ENCODE measurements at regions not wholly inside any gene's neighbourhood (a gene's known extent, or its start where the extent isn't known, plus 50 kb on each side); places are given as distances from the start of the nearest gene placed in this dataset.

- DNase-seq (ENCODE audit: low spot score): no peak
These were observed 1017.6 kb downstream of the CNTNAP5 start for GRCh38 chr2:125042727-125043126.

GRCh38 chr2:125070726-125071505 lies 1045.8 kb downstream of the CNTNAP5 start:
- DNase-seq (ENCODE audit: low spot score): no peak

DNA sequence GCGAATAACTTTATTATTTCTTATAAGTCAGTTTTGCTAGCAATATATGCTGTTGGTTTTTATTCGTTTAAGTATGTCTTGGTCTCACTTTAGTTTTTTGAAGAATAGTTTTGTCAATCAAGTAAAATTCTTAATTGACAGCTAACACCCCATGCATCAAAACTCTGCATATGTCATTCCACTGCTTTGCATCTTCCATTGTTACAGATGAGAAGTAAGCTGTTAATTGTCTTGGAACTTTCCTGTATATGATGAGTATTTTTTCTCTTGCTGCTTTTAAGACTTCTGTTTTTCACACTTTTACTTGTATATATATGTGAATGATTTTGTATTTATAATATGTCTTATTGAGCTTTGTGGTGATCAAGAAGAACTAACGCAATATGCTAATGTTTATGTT lies 1048.4 kb downstream of the CNTNAP5 start:
- DNase-seq (ENCODE audit: low spot score): no peak

- DNase-seq (ENCODE audit: low spot score): no peak
These were observed 1060.8 kb downstream of the CNTNAP5 start for GRCh38 chr2:125085904-125086303.

DNA sequence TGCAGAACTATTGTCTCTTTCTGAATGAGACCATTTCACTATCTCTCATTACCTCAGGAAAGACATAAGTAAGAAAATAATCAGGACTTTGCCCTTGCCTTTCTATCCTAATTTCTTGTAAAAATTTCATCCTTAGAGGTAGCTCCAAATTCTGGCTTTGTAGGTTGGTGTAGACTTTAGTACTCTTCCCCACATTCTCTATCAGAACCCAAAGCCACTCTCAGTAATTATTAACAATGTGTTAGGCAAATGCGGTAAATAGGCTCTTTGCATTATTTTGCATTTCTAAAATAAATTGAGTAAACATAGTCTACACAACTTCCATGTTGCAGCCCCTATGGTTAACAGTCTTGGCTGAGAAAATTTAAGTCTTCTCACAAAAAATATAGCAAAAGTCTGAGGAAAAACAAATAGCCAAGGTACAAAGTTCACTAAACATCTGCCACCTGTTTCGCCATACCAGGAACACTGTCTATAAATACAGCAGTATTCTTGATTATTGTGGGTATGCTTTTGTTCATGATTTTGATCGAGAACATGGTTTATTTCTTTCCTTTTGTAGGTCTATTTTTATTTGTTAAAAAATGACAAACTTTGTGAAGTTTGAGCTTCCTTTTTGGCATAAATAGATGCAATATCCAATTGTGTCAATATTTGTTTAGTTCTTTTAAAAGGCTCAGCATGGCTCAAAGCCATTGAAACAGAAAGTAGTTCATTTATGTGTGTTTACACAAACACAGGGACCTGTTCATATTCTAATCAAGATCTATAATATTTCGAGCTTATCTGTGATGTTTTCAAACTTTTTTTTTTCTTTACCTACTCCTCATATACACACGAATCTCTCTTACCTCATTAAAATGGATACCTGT lies 1061.5 kb downstream of the CNTNAP5 start:
- no peak for DNase-seq (ENCODE audit: low spot score)

- DNase-seq (ENCODE audit: low spot score): no peak
These were observed 1067.4 kb downstream of the CNTNAP5 start for GRCh38 chr2:125092276-125093009.

- no peak for DNase-seq (ENCODE audit: low spot score)
These were observed 1070.7 kb downstream of the CNTNAP5 start for GRCh38 chr2:125095826-125096225.

GRCh38 chr2:125106710-125107109 lies 1081.6 kb downstream of the CNTNAP5 start:
- DNase-seq (ENCODE audit: low spot score): no peak

DNA sequence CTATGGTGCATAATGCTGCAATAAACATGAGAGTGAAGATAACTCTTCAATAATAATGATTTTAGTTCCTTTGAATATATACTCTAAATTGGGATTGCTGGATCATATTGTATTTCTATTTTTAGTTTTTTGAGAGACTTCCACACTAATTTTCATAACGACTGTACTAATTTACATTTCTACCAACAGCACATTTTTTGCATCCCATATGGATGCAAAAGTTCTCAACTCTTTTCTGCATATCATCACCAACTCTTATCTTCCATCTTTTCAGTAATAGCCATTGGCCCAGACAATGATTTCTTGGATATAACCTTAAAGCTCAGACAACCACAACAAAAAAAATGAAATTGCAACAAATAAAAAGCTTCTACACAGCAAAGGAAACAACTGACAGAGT lies 1082.4 kb downstream of the CNTNAP5 start:
- no peak for DNase-seq (ENCODE audit: low spot score)

- DNase-seq (ENCODE audit: low spot score): no peak
These were observed 1083.2 kb downstream of the CNTNAP5 start for GRCh38 chr2:125108251-125108650.

GRCh38 chr2:125125902-125126301 lies 1100.8 kb downstream of the CNTNAP5 start:
- DNase-seq (ENCODE audit: low spot score): no peak

DNA sequence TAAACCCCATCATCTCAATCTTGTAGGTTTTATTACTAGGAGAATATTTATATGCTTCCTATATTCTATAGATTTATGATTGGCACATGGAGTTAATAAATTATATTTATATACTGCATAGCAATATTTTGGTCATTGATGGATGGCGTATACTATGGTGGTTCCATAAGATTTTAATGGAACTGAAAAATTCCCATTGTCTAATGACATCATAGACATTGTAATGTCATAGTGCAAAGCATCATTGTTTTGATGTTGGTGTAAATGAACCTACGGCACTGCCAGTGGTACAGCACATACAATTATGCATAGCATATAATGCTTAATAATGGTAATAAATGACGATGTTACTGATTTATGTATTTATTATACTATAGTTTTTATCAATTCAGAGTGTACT lies 1135.9 kb downstream of the CNTNAP5 start:
- DNase-seq (ENCODE audit: low spot score): no peak

DNA sequence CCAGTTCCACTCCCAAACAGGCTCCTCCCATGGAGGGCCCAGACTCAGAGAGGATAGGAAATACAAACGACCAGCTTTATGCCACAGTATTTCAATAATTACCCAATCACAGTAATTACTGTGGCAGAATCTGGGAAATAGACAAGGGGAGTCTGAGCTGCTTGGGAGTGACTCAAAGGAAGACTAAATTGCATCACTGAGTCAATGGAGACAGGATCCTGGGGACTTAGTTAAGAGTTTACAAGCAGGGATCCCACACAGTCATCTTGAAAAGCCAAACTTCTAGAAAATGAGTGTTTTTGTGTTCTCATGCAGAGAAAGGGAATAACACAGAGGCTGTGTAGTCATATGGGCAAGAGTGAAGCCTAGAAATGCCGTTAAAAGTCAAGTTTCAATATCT lies 1142.1 kb downstream of the CNTNAP5 start:
- no peak for DNase-seq (ENCODE audit: low spot score)

- DNase-seq (ENCODE audit: low spot score): no peak
These were observed 1142.7 kb downstream of the CNTNAP5 start for GRCh38 chr2:125167820-125168219.

DNA sequence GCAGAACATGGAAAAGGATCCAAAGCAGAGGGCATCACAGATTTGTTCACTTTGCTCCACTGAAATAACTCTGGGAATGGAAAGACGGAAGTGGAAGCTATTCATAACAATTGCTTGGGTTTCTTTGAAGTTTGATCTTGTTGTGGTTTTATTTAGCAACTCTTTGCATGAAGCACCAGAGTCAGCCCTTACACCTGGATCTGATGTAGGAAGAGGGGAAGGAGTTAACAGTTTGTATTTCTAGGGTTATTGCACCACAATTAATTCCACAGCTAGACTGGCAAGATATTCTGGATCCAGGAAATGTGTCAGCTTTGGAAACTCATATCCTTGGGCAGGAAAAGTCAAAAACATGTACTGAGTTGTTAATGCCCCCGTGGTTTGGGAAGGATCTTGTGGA lies 1143.4 kb downstream of the CNTNAP5 start:
- DNase-seq (ENCODE audit: low spot score): no peak

- DNase-seq (ENCODE audit: low spot score): no peak
These were observed 1144.1 kb downstream of the CNTNAP5 start for GRCh38 chr2:125169022-125169763.

GRCh38 chr2:125169764-125170146 lies 1144.7 kb downstream of the CNTNAP5 start:
- DNase-seq (ENCODE audit: low spot score): no peak

DNA sequence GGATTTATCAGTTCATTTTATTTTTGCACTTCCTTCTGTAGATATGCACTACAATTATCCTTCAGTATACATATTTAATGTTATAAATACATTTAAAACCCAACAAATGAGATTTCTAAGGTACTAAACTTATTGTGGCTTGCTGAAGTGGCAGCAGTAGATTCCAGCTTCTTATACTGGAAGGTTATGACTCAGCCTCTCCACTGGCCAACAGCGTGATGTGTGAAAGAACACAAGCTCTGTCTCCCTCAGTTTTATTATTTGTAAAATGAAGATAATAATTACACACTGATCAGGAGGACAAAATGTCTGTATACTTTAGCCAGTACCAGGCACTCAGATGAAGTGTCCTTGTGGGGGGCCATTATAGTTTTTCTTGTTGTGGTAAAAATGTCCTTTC lies 1147.1 kb downstream of the CNTNAP5 start:
- no peak for DNase-seq (ENCODE audit: low spot score)

DNA sequence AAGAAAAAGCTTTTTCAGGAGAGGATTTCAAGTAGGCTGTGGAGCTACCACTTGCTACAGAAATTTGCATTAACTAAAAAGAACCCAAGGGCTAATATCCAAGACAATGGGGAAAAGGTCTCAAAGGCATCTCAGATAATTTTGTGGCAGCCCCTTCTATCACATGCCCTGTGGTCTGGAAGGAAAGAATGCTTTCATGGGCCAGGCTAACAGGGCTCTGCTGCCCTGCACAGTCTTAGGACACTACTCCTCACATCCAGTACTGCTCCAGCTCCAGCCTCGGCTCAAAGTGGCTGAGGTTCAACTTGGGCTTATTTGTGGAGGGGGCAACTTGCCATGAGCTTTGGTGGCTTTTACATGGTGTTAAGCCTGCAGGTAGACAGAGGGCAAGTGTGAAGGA lies 1150.3 kb downstream of the CNTNAP5 start:
- no peak for DNase-seq (ENCODE audit: low spot score)

GRCh38 chr2:125185691-125186270 lies 1160.7 kb downstream of the CNTNAP5 start:
- no peak for DNase-seq (ENCODE audit: low spot score)

DNA sequence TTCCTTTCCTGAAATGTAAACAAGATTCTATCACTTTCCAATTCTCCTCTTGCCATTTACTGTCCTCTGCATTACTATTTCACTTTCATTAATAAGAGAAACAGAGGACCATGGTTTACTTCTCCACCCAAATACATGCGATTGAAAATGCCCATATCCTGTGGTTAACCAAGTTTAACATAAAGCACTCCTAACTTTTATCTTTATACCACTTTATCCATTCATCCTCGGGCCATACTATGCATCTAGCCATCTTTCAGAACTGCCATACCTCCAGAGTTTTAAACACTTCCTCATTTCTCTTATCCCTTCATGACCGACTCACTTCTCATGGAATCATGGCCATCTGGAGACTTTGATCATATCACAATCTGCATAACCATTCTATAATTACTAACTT lies 1182.3 kb downstream of the CNTNAP5 start:
- no peak for DNase-seq (ENCODE audit: low spot score)

GRCh38 chr2:125216321-125216720 lies 1191.2 kb downstream of the CNTNAP5 start:
- DNase-seq (ENCODE audit: low spot score): no peak

Data from Ammon's horn (tissue), 1 donor.